DND-41 (cell line): ENCODE measurements at regions not wholly inside any gene's neighbourhood (a gene's known extent, or its start where the extent isn't known, plus 50 kb on each side); places are given as distances from the start of the nearest gene placed in this dataset.

Source experiments
- ATAC-seq: fragments of 200-7000 bp; cut with Tn5 transposase; 3 replicates; pipeline ENCODE4 v1.9.1; 2021; ENCODE audit warnings: low read depth; ENCODE audit not compliant: insufficient read depth
- DNase-seq: peaks from one replicate; pipeline ENCODE4 v3.0.0-alpha.2; 2020
- H2AFZ ChIP-seq: 2 replicates; pipeline ENCODE4 v1.6.0; 2012; ENCODE audit warnings: low read depth, low read length
- H3K27ac ChIP-seq: 2 replicates; pipeline ENCODE4 v1.5.1; 2012; ENCODE audit warnings: low read length, inconsistent platforms
- H3K27me3 ChIP-seq: fragments of 200-600 bp; sonication (generic); 2 replicates; pipeline ENCODE4 v1.6.0; 2012; ENCODE audit warnings: low read length, mild to moderate bottlenecking, inconsistent platforms; ENCODE audit not compliant: insufficient read depth, poor library complexity
- H3K36me3 ChIP-seq: 2 replicates; pipeline ENCODE4 v1.5.1; 2012; ENCODE audit warnings: low read length, inconsistent platforms; ENCODE audit not compliant: insufficient read depth
- H3K4me1 ChIP-seq: 2 replicates; pipeline ENCODE4 v1.5.1; 2012; ENCODE audit warnings: mild to moderate bottlenecking, low read length; ENCODE audit not compliant: insufficient read depth
- H3K4me2 ChIP-seq: 2 replicates; pipeline ENCODE4 v1.6.0; 2012; ENCODE audit warnings: mild to moderate bottlenecking, moderate library complexity, low read length, inconsistent platforms; ENCODE audit not compliant: insufficient read depth
- H3K4me3 ChIP-seq, 2 experiments: fragments of 200-600 bp in 1 of 2; shearing (Covaris generic) in 1 of 2; 2 replicates each; pipeline ENCODE4 v1.5.1; 2012 to 2016; ENCODE audit warnings: inconsistent platforms in 2 of 2, low read length in 2 of 2, mild to moderate bottlenecking in 2 of 2, low read depth in 1 of 2, moderate library complexity in 1 of 2
- H3K79me2 ChIP-seq: 2 replicates; pipeline ENCODE4 v1.6.0; 2012; ENCODE audit warnings: low read length, inconsistent platforms; ENCODE audit not compliant: insufficient read depth
- H3K9ac ChIP-seq: 2 replicates; pipeline ENCODE4 v1.6.0; 2012; ENCODE audit warnings: low read depth, mild to moderate bottlenecking, inconsistent platforms, low read length, moderate library complexity
- H3K9me3 ChIP-seq: 2 replicates; pipeline ENCODE4 v1.5.1; 2012; ENCODE audit warnings: low read length, moderate library complexity, mild to moderate bottlenecking, inconsistent platforms; ENCODE audit not compliant: insufficient read depth, severe bottlenecking
- H4K20me1 ChIP-seq: 2 replicates; pipeline ENCODE4 v1.6.0; 2012; ENCODE audit warnings: low read length; ENCODE audit not compliant: insufficient read depth
- EZH2 ChIP-seq: IDR thresholded peaks from 3 replicates; pipeline ENCODE4 v1.6.1; 2012; ENCODE audit warnings: borderline replicate concordance, low read depth, mild to moderate bottlenecking, moderate library complexity, low read length, inconsistent platforms; ENCODE audit not compliant: severe bottlenecking
- TF ChIP-seq, protein P1 (sequence below): IDR thresholded peaks from 2 replicates; pipeline ENCODE4 v1.5.1; 2012; ENCODE audit warnings: borderline replicate concordance, low read length, moderate library complexity, mild to moderate bottlenecking; ENCODE audit not compliant: poor library complexity, severe bottlenecking; ENCODE audit errors: extremely low read depth

DNA sequence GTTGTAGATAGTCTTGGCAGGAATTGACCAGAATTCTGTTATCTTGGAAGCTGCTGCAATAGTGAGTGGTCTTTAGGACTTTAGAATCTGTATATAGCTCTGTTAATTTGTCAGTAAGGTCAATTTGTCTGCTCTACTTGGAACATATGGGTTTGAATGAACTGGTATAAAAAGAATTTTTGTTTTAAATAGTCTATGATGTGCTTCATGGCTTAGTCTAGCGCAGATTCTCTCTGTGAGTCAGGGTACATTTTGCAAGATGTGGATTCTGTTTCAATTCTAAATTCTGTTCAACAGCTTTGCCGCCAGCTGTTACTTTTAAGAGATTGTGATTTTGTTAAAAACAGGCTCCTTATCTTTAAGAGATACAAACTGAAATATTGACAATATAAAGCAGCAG is 135.9 kb upstream of the AGBL1 start:
- Histone ChIP-seq H3K4me3 (no peak overlapping the region), H3K27me3 (no peaks in the 10 kb centered on the region), H3K9ac (no peak overlapping the region), H3K9me3 (no peaks in the 10 kb centered on the region), H3K4me1 (peaks cover 2% of the 10 kb centered on the region), H3K36me3 (no peaks in the 10 kb centered on the region), H4K20me1 (no peaks in the 10 kb centered on the region), H3K4me2 (no peak overlapping the region), H2AFZ (no peak overlapping the region), H3K27ac (no peak overlapping the region), H3K79me2 (no peaks in the 10 kb centered on the region)
- no peak for TF ChIP-seq EZH2
- TF ChIP-seq, protein P1, sequence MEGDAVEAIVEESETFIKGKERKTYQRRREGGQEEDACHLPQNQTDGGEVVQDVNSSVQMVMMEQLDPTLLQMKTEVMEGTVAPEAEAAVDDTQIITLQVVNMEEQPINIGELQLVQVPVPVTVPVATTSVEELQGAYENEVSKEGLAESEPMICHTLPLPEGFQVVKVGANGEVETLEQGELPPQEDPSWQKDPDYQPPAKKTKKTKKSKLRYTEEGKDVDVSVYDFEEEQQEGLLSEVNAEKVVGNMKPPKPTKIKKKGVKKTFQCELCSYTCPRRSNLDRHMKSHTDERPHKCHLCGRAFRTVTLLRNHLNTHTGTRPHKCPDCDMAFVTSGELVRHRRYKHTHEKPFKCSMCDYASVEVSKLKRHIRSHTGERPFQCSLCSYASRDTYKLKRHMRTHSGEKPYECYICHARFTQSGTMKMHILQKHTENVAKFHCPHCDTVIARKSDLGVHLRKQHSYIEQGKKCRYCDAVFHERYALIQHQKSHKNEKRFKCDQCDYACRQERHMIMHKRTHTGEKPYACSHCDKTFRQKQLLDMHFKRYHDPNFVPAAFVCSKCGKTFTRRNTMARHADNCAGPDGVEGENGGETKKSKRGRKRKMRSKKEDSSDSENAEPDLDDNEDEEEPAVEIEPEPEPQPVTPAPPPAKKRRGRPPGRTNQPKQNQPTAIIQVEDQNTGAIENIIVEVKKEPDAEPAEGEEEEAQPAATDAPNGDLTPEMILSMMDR, result no peak
- ATAC-seq (no peak), DNase-seq (no peak)

DNA sequence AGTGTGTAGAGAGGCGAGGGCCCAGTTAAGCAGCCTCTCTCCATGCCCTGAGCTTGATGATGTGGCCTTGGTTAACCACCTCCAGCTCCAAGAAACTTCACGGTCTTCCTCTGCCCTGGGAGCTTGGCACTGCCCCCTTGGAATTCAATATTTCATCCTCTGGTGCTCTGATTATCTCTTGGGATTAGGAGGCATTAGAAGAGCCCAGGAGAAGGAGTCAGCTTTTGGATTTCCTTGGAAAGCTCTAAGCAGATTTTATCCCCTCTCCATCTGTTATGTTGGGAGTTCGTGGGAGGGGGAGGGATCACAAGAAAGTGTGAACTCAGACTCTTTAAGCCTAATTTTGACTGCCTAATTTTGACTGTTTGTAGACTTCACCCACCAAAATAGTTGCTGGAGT is 132.7 kb upstream of the AGBL1 start:
- Histone ChIP-seq H3K4me2 (no peak overlapping the region), H3K79me2 (no peaks in the 10 kb centered on the region), H2AFZ (no peak overlapping the region), H3K27me3 (no peaks in the 10 kb centered on the region), H3K4me3 (no peak overlapping the region), H3K27ac (no peak overlapping the region), H3K36me3 (no peaks in the 10 kb centered on the region), H3K9ac (no peak overlapping the region), H3K9me3 (no peaks in the 10 kb centered on the region), H4K20me1 (no peaks in the 10 kb centered on the region), H3K4me1 (peaks cover 21% of the 10 kb centered on the region)
- TF ChIP-seq EZH2, result no peak
- TF ChIP-seq, protein P1, result no peak
- DNase-seq, result no peak
- no peak for ATAC-seq

DNA sequence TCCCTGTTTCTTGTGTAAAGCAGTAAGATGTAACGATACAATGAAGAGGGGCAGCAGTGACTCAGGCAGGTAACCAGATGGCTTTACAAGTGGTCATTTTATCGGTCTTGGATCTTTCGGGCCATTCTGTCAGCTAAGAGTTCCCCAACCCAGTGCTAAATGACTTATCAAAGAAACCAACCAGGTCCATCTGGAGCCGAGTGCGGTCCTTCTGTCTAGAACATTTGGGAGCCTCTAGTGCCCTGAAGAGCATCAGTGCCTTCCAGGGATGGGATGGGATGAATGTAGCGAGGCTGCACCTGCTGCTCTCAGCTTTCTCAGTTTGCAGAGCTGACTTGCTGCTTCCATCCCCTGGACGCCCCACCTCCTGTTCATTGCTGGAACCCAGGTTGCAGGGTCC is 131.7 kb upstream of the AGBL1 start:
- Histone ChIP-seq H3K79me2 (no peaks in the 10 kb centered on the region), H4K20me1 (no peaks in the 10 kb centered on the region), H3K4me2 (no peak overlapping the region), H3K9ac (no peak overlapping the region), H3K27me3 (no peaks in the 10 kb centered on the region), H3K36me3 (no peaks in the 10 kb centered on the region), H3K4me3 (no peak overlapping the region), H3K27ac (no peak overlapping the region), H3K4me1 (peaks cover 21% of the 10 kb centered on the region), H2AFZ (no peak overlapping the region), H3K9me3 (no peaks in the 10 kb centered on the region)
- TF ChIP-seq, protein P1, result no peak
- TF ChIP-seq EZH2, result no peak
- ATAC-seq (no peak), DNase-seq (no peak)

DNA sequence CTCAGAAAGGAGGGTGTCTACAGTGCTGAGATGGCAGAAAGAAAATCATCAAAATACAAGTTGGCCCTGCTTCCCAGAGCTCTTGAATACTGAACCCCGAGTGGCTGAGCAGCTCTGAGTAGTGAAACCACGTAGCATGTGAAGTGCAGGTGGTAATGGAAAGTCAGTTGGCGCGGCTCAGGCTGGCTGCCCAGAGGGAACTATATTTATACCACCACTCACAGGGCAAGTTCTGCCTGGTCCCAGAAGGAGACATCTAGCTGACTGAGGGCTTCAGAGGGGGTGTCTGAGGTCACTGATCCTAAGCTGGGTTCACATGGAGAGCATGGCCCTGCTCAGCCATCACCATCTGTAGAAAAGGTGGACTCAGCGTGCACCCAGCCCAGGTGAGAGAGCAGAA is 129.6 kb upstream of the AGBL1 start:
- H3K9ac ChIP-seq, result no peak overlapping the region
- peak; percentile 83 for ATAC-seq

More for the DNA sequence above, 129.6 kb upstream of the AGBL1 start:
- Histone ChIP-seq H3K27me3 (no peaks in the 10 kb centered on the region), H3K4me2 (no peak overlapping the region), H3K79me2 (no peaks in the 10 kb centered on the region), H2AFZ (no peak overlapping the region), H3K4me3 (no peak overlapping the region), H3K36me3 (no peaks in the 10 kb centered on the region), H3K9me3 (no peaks in the 10 kb centered on the region), H3K27ac (peak overlapping the region; percentile 60; the same call in 1 of the 2 replicates), H3K4me1 (peaks cover 21% of the 10 kb centered on the region), H4K20me1 (no peaks in the 10 kb centered on the region)
- TF ChIP-seq EZH2, result no peak
- TF ChIP-seq, protein P1, result no peak
- peak; percentile 43 for DNase-seq
